Keratinocyte (primary cell): ENCODE measurements at regions not wholly inside any gene's neighbourhood (a gene's known extent, or its start where the extent isn't known, plus 50 kb on each side); places are given as distances from the start of the nearest gene placed in this dataset.
A peak's percentile ranks its signal among the peaks of the same experiment; 100 is the strongest.

ENCODE experiments used
- DNase-seq: peaks from one replicate; pipeline ENCODE4 v3.0.0-alpha.2; 2011; ENCODE audit warnings: low read depth, missing footprints, low spot score
- FAIRE-seq: peaks from 2 replicates; lab custom pipeline; 2011; peaks lifted over from hg19 to GRCh38; lab: Jason Lieb, UNC
- H2AFZ ChIP-seq: 2 replicates; pipeline ENCODE4 v1.6.0; 2012; ENCODE audit warnings: low read length, control low read depth, inconsistent platforms; ENCODE audit not compliant: control insufficient read depth
- H3K27ac ChIP-seq: 2 replicates; pipeline ENCODE4 v1.5.1; 2011; ENCODE audit warnings: low read length; ENCODE audit not compliant: control insufficient read depth, insufficient read depth
- H3K27me3 ChIP-seq: 3 replicates; pipeline ENCODE4 v1.6.0; 2011; ENCODE audit warnings: low read length; ENCODE audit not compliant: control insufficient read depth, insufficient read depth; ENCODE audit errors: extremely low read depth
- H3K36me3 ChIP-seq, 2 experiments: 2 replicates in 1 of 2; 3 replicates in 1 of 2; pipeline ENCODE4 v1.5.1; 2011; ENCODE audit warnings: low read length in 2 of 2, mild to moderate bottlenecking in 1 of 2; ENCODE audit not compliant: control insufficient read depth in 2 of 2, insufficient read depth in 2 of 2; ENCODE audit errors: extremely low read depth in 1 of 2
- H3K4me1 ChIP-seq: 3 replicates; pipeline ENCODE4 v1.5.1; 2011; ENCODE audit warnings: low read length; ENCODE audit not compliant: control insufficient read depth, insufficient read depth; ENCODE audit errors: extremely low read depth
- H3K4me2 ChIP-seq: 3 replicates; pipeline ENCODE4 v1.6.0; 2011; ENCODE audit warnings: low read depth, low read length; ENCODE audit not compliant: control insufficient read depth, insufficient read depth; ENCODE audit errors: extremely low read depth
- H3K4me3 ChIP-seq, 3 experiments: fragments of 200-600 bp in 1 of 3; sonication (generic) in 1 of 3; 2 replicates in 2 of 3; 3 replicates in 1 of 3; pipeline ENCODE4 v1.5.1; 2011 to 2016; ENCODE audit warnings: low read length in 3 of 3, mild to moderate bottlenecking in 3 of 3, control low read depth in 2 of 3, inconsistent platforms in 1 of 3, low read depth in 1 of 3, mixed read lengths in 1 of 3, mixed run types in 1 of 3, moderate library complexity in 1 of 3; ENCODE audit not compliant: control insufficient read depth in 2 of 3, insufficient read depth in 2 of 3; ENCODE audit errors: extremely low read depth in 1 of 3
- H3K79me2 ChIP-seq: 2 replicates; pipeline ENCODE4 v1.6.0; 2012; ENCODE audit warnings: low read length; ENCODE audit not compliant: control insufficient read depth, insufficient read depth
- H3K9ac ChIP-seq: 3 replicates; pipeline ENCODE4 v1.6.0; 2011; ENCODE audit warnings: low read length; ENCODE audit not compliant: control insufficient read depth, insufficient read depth; ENCODE audit errors: extremely low read depth
- H3K9me1 ChIP-seq: 3 replicates; pipeline ENCODE4 v1.6.0; 2011; ENCODE audit warnings: low read length; ENCODE audit not compliant: control insufficient read depth, insufficient read depth; ENCODE audit errors: extremely low read depth
- H3K9me3 ChIP-seq: 2 replicates; pipeline ENCODE4 v1.5.1; 2012; ENCODE audit warnings: low read depth, low read length; ENCODE audit not compliant: control insufficient read depth
- H4K20me1 ChIP-seq: 3 replicates; pipeline ENCODE4 v1.6.0; 2011; ENCODE audit warnings: low read length; ENCODE audit not compliant: control insufficient read depth, insufficient read depth; ENCODE audit errors: extremely low read depth
- EZH2 ChIP-seq: IDR thresholded peaks from one replicate; pipeline ENCODE4 v1.6.1; 2012; ENCODE audit warnings: inconsistent platforms, mild to moderate bottlenecking, low read length, moderate library complexity
- dilution Hi-C: fragments of 300-500 bp; cut with MboI; formaldehyde crosslinking; loops from one replicate; pipeline ENCODE4 v1.7.0; 2020; ENCODE audit warnings: low sequenced_read_pairs; ENCODE audit not compliant: extremely low pct_ligation_motif_present
- TF ChIP-seq, protein P1 (sequence below), 3 experiments: IDR thresholded peaks in 1 of 3; conservative IDR thresholded peaks in 1 of 3; optimal IDR thresholded peaks in 1 of 3; 2 replicates in 2 of 3; 3 replicates in 1 of 3; pipeline versions ENCODE3 to v1.5.1; 2011; ENCODE audit warnings: low read length in 3 of 3, mild to moderate bottlenecking in 3 of 3, moderate library complexity in 2 of 3, control low read depth in 1 of 3, inconsistent platforms in 1 of 3; ENCODE audit not compliant: insufficient read depth in 2 of 3; ENCODE audit errors: extremely low read depth in 1 of 3

DNA sequence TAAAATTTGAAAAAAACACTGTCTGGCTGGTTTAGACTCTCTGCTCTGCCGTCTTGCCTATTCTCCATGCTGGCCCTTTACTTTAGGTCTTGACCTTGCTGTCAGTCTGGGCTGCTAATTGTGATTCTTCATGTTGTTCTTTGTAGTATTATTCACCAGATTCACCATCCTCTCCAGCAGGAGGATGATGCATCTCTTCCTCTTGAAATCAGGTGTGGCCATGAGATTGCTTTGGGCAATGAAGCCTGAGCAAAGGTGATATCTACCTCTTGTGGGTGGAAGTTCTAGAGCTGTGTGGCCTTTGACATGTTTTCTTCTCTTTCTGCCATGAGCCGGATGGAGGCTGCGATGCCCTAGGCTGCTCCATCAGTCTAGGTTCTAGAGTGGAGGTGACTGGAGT is 51.3 kb upstream of the ITPRID1 start:
- Histone ChIP-seq H3K4me3 (no peak overlapping the region), H3K36me3 (no peaks in the 10 kb centered on the region), H4K20me1 (no peaks in the 10 kb centered on the region), H3K27ac (no peak overlapping the region), H3K4me2 (no peak overlapping the region), H3K27me3 (no peaks in the 10 kb centered on the region), H3K4me1 (peaks cover 20% of the 10 kb centered on the region), H2AFZ (no peak overlapping the region), H3K9ac (no peak overlapping the region), H3K79me2 (no peaks in the 10 kb centered on the region), H3K9me1 (no peaks in the 10 kb centered on the region), H3K9me3 (no peaks in the 10 kb centered on the region)
- dilution Hi-C loops: no loop called here
- no peak for TF ChIP-seq EZH2
- TF ChIP-seq, protein P1, sequence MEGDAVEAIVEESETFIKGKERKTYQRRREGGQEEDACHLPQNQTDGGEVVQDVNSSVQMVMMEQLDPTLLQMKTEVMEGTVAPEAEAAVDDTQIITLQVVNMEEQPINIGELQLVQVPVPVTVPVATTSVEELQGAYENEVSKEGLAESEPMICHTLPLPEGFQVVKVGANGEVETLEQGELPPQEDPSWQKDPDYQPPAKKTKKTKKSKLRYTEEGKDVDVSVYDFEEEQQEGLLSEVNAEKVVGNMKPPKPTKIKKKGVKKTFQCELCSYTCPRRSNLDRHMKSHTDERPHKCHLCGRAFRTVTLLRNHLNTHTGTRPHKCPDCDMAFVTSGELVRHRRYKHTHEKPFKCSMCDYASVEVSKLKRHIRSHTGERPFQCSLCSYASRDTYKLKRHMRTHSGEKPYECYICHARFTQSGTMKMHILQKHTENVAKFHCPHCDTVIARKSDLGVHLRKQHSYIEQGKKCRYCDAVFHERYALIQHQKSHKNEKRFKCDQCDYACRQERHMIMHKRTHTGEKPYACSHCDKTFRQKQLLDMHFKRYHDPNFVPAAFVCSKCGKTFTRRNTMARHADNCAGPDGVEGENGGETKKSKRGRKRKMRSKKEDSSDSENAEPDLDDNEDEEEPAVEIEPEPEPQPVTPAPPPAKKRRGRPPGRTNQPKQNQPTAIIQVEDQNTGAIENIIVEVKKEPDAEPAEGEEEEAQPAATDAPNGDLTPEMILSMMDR (optimal IDR thresholded peaks at IDR 0.05 in 1 of 3, IDR thresholded peaks at IDR 0.05 in 1 of 3, conservative IDR thresholded peaks at IDR 0.05 in 1 of 3; ENCODE audit: extremely low read depth in 1 of 3, insufficient read depth in 2 of 3, low read length in 3 of 3): no peak
- DNase-seq: no peak
- peak; percentile 63 for FAIRE-seq
